ENCODE measurements at regions not wholly inside any gene's neighbourhood (a gene's known extent, or its start where the extent isn't known, plus 50 kb on each side); places are given as distances from the start of the nearest gene placed in this dataset.

- no peak overlapping the region for H3T11ph ChIP-seq (ENCODE audit: low read length)
- H2AFZ ChIP-seq (ENCODE audit: low read length): no peak overlapping the region
- no peak overlapping the region for H2BK15ac ChIP-seq (ENCODE audit: low read depth, low read length)
- Mint-ChIP-seq H3K36me3 (ENCODE audit: insufficient read depth in 1 of 3, low read depth in 3 of 3) (peaks cover 0 to 5% (median 3%) of the 10 kb centered on the region in 3 experiments; a peak in 3 of 7 replicates), H3K9me3 (peaks cover 3 to 14% of the 10 kb centered on the region in 2 experiments; a peak in 2 of 5 replicates), H3K4me1 (peaks cover 26% of the 10 kb centered on the region in 2 experiments), H3K27me3 (ENCODE audit: low read depth) (no peaks in the 10 kb centered on the region; the same call in 1 of the 2 replicates), H3K4me3 (no peak overlapping the region), H3K27ac (peak overlapping the region; percentile 27 to 89 (median 76); a peak in 6 of 7 replicates)
- no peaks in the 10 kb centered on the region for H3K27me3 ChIP-seq (ENCODE audit: insufficient read depth, low read length)
- H3K4me2 ChIP-seq (ENCODE audit: insufficient read depth, insufficient read length, low read length): no peak overlapping the region
- H2AK5ac ChIP-seq (ENCODE audit: insufficient read length, low read length): no peak overlapping the region
- no peak overlapping the region for H4K5ac ChIP-seq (ENCODE audit: insufficient read length, low read depth, low read length)
- no peak overlapping the region for H3K14ac ChIP-seq (ENCODE audit: insufficient read depth, low read length)
- no peak overlapping the region for H3K18ac ChIP-seq (ENCODE audit: insufficient read length, low read depth, low read length)
- no peak overlapping the region for H4K91ac ChIP-seq (ENCODE audit: insufficient read length, low read depth, low read length)
- TF ChIP-seq, protein P1, sequence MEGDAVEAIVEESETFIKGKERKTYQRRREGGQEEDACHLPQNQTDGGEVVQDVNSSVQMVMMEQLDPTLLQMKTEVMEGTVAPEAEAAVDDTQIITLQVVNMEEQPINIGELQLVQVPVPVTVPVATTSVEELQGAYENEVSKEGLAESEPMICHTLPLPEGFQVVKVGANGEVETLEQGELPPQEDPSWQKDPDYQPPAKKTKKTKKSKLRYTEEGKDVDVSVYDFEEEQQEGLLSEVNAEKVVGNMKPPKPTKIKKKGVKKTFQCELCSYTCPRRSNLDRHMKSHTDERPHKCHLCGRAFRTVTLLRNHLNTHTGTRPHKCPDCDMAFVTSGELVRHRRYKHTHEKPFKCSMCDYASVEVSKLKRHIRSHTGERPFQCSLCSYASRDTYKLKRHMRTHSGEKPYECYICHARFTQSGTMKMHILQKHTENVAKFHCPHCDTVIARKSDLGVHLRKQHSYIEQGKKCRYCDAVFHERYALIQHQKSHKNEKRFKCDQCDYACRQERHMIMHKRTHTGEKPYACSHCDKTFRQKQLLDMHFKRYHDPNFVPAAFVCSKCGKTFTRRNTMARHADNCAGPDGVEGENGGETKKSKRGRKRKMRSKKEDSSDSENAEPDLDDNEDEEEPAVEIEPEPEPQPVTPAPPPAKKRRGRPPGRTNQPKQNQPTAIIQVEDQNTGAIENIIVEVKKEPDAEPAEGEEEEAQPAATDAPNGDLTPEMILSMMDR (conservative IDR thresholded peaks at IDR 0.05): no peak
- H3K27ac ChIP-seq (ENCODE audit: insufficient read length, low read depth, low read length): no peak overlapping the region
- no peak overlapping the region for H3K9ac ChIP-seq (ENCODE audit: extremely low read depth, insufficient read length, low read length)
- H2BK12ac ChIP-seq (ENCODE audit: insufficient read length, low read depth, low read length): no peak overlapping the region
- no peaks in the 10 kb centered on the region for H3K79me2 ChIP-seq (ENCODE audit: insufficient read depth, low read length)
- no peak overlapping the region for H2BK120ac ChIP-seq (ENCODE audit: low read depth, low read length, poor library complexity, severe bottlenecking)
- WGBS (ENCODE audit: extremely low coverage, insufficient read length, low lambda C conversion rate): no CpG with 5 or more reads among the region's 4 CpGs
- DNase-seq: no peak
- H3K79me1 ChIP-seq (ENCODE audit: insufficient read depth, low read depth, low read length, poor library complexity, severe bottlenecking): no peaks in the 10 kb centered on the region
- H3K23me2 ChIP-seq (ENCODE audit: insufficient read length, low read depth, low read length, poor library complexity, severe bottlenecking): no peaks in the 10 kb centered on the region
- H4K20me1 ChIP-seq (ENCODE audit: control insufficient read depth, insufficient read depth, insufficient read length): no peaks in the 10 kb centered on the region
- no peaks in the 10 kb centered on the region for H3K9me3 ChIP-seq (ENCODE audit: control insufficient read depth, low read depth, low read length)
- H3K56ac ChIP-seq (ENCODE audit: insufficient read length, low read depth, low read length): no peak overlapping the region
- no peak overlapping the region for H3K23ac ChIP-seq (ENCODE audit: insufficient read length, low read depth, low read length)
- H3K4ac ChIP-seq (ENCODE audit: low read depth, low read length): no peak overlapping the region
- H4K8ac ChIP-seq (replicated peaks; ENCODE audit: insufficient read length, low read depth, low read length): no peak overlapping the region
- no peak overlapping the region for H2BK5ac ChIP-seq (ENCODE audit: insufficient read length, low read length)
- H2BK20ac ChIP-seq (ENCODE audit: low read depth, low read length, poor library complexity, severe bottlenecking): no peak overlapping the region
- H3K4me1 ChIP-seq (ENCODE audit: insufficient read depth, low read length): peaks cover 11% of the 10 kb centered on the region; the same call in 1 of the 2 replicates
Observed at GRCh38 chr3:73874606-73875369, 250.0 kb upstream of the PDZRN3 start.

Measured in H9 (cell line).